HEK293T (cell line): ENCODE measurements at regions not wholly inside any gene's neighbourhood (a gene's known extent, or its start where the extent isn't known, plus 50 kb on each side); places are given as distances from the start of the nearest gene placed in this dataset.

Experiments
- ARNT ChIP-seq: fragments of 450-650 bp; IDR thresholded peaks from 2 replicates; pipeline ENCODE4 v1.6.1; 2017; ENCODE audit warnings: mild to moderate bottlenecking
- CTBP1 ChIP-seq: fragments of 450-650 bp; IDR thresholded peaks from 2 replicates; pipeline ENCODE4 v1.6.1; 2016; ENCODE audit warnings: borderline replicate concordance
- FOXA1 ChIP-seq: fragments of 450-650 bp; IDR thresholded peaks from 2 replicates; pipeline ENCODE4 v1.6.1; 2016; ENCODE audit warnings: mild to moderate bottlenecking
- FOXK2 ChIP-seq: fragments of 450-650 bp; IDR thresholded peaks from 2 replicates; pipeline ENCODE4 v1.6.1; 2016; ENCODE audit warnings: mild to moderate bottlenecking
- FOXM1 ChIP-seq: fragments of 450-650 bp; IDR thresholded peaks from 2 replicates; pipeline ENCODE4 v1.6.1; 2017; ENCODE audit warnings: mild to moderate bottlenecking, borderline replicate concordance
- HDGF ChIP-seq: fragments of 450-650 bp; IDR thresholded peaks from 2 replicates; pipeline ENCODE4 v1.6.1; 2017; ENCODE audit warnings: antibody characterized with exemption, borderline replicate concordance
- PKNOX1 ChIP-seq: fragments of 450-650 bp; IDR thresholded peaks from 2 replicates; pipeline ENCODE4 v1.6.1; 2016
- SP1 ChIP-seq: fragments of 450-650 bp; IDR thresholded peaks from 2 replicates; pipeline ENCODE4 v1.6.1; 2017
- TARDBP ChIP-seq: fragments of 450-650 bp; IDR thresholded peaks from 2 replicates; pipeline ENCODE4 v1.6.1; 2016

DNA sequence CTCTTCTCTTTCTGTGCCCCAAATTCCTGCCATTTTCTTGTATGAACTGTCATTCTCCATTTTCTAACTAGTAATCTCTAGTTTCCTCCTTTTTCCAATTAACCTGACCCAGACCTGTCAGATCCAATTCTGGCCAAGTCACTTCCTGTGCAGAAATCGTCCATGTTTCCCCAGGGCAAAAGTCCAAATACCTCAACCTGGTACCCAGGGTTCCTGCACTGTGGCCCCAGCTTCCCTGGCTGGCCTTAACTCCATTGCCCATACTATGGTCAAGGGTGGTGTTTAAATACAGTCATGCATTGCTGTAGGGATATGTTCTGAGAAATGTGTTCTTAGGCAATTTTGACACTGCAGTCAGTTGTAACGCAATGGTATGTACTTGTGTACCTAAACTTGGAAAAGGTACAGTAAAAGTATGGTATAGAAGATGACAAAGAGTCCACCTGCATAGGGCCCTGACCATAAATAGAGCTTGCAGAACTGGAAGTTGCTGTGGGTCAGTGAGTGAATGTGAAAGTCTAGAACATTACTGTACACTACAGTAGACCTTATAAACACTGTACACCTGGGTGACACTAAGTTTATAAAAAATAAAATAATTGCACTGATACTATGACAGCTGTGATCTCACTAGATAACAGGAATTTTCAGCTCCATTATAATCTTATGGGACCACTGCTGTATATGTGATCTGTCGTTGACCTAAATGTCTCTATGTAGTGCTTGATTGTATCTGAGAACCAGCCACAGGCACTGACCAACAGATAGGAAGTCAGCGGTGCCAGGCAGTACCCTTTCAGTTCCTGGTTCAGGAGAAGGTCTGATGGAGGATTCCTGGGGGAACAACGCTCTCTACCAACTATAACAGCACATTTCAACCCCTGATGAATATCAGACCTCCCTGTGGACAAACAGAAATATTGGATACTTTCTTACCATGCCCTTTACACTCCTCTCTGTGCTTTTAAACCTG is 336.1 kb upstream of the PROK2 start:
- no peak for TF ChIP-seq FOXM1
- TF ChIP-seq ARNT: no peak
- no peak for TF ChIP-seq CTBP1
- TF ChIP-seq SP1: no peak
- TF ChIP-seq PKNOX1: no peak
- no peak for TF ChIP-seq HDGF
- no peak for TF ChIP-seq FOXA1
- no peak for TF ChIP-seq FOXK2
- no peak for TF ChIP-seq TARDBP
